ENCODE measurements at regions not wholly inside any gene's neighbourhood (a gene's known extent, or its start where the extent isn't known, plus 50 kb on each side); places are given as distances from the start of the nearest gene placed in this dataset.

DNA sequence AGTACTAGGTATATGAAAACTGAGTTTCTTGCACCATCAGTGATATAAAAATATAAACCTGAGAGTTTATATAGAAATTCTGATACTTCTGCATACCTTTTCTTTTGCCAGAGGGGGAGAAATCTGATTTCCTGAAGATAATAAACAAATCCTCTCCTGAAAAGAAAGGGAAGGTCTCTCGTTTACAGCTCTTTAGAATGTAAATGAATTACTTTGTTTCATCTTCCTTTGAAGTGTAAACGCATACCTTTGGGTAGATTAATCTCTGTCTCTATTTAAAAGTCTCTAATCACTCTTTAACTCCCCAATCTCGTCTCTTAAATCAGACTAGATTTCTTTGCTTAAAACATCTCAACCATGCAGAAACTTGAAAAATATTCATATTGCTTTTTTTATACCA lies 1092.9 kb downstream of the SLITRK5 start:
- WGBS (ENCODE audit: missing lambda C conversion rate), result 26% methylated on average over 3 of the region's 3 CpGs
- FAIRE-seq (no peak), ATAC-seq (no peak)

DNA sequence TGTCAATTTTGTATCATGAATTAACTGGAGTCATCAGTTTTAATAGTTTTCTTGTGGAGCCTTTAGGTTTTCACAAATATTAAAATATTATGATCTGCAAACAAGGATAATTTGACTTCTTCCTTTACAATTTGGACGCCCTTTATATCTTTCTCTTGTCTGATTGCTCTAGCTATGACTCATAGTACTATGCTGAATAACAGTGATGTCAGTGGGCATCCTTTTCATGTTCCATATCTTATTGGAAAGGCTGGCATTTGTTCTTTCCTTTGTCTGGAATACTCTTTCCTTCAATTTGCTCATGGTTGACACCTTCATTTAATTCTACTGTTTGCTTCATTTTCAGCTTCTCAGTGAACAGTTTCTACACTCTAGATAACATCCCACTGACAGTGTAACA lies 1129.3 kb downstream of the SLITRK5 start:
- WGBS (ENCODE audit: missing lambda C conversion rate), result 17% methylated on average over 1 of the region's 1 CpG
- TF ChIP-seq FOSL2 (IDR thresholded peaks at IDR 0.05) (no peak), FOSL2 (CRISPR knock-in tag; IDR thresholded peaks at IDR 0.05) (no peak), ZSCAN20 (CRISPR knock-in tag; IDR thresholded peaks at IDR 0.05) (no peak), CBX8 (IDR thresholded peaks at IDR 0.05) (no peak), HOXA7 (CRISPR knock-in tag; IDR thresholded peaks at IDR 0.05) (no peak), NFE2L2 (conservative IDR thresholded peaks at IDR 0.05; ENCODE audit: low read length) (no peak), HOXB13 (CRISPR knock-in tag; IDR thresholded peaks at IDR 0.05; ENCODE audit: low read depth) (no peak), GATA3 (IDR thresholded peaks at IDR 0.05; ENCODE audit: borderline replicate concordance) (no peak)
- TF ChIP-seq, protein P1, sequence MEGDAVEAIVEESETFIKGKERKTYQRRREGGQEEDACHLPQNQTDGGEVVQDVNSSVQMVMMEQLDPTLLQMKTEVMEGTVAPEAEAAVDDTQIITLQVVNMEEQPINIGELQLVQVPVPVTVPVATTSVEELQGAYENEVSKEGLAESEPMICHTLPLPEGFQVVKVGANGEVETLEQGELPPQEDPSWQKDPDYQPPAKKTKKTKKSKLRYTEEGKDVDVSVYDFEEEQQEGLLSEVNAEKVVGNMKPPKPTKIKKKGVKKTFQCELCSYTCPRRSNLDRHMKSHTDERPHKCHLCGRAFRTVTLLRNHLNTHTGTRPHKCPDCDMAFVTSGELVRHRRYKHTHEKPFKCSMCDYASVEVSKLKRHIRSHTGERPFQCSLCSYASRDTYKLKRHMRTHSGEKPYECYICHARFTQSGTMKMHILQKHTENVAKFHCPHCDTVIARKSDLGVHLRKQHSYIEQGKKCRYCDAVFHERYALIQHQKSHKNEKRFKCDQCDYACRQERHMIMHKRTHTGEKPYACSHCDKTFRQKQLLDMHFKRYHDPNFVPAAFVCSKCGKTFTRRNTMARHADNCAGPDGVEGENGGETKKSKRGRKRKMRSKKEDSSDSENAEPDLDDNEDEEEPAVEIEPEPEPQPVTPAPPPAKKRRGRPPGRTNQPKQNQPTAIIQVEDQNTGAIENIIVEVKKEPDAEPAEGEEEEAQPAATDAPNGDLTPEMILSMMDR (IDR thresholded peaks at IDR 0.05), result no peak
- no peaks in the 10 kb centered on the region for H3K4me1 ChIP-seq
- no peak for DNase-seq (ENCODE audit: low read depth in 1 of 2, low spot score in 1 of 2)
- FAIRE-seq, result no peak
- no peak overlapping the region for H3K27ac ChIP-seq
- CTCF ChIA-PET, result no interaction called here
- ATAC-seq, result no peak
- no peak overlapping the region for H3K4me2 ChIP-seq
- H3K9me3 ChIP-seq, result no peaks in the 10 kb centered on the region
- H3K4me3 ChIP-seq, result no peak overlapping the region
- POLR2A ChIA-PET, result no interaction called here

More for the DNA sequence above, 1092.9 kb downstream of the SLITRK5 start:
- H3K27ac ChIP-seq, result no peak overlapping the region
- POLR2A ChIA-PET, result no interaction called here
- no peak overlapping the region for H3K4me3 ChIP-seq
- TF ChIP-seq TFCP2L1 (CRISPR knock-in tag; IDR thresholded peaks at IDR 0.05) (no peak), RAD21 (conservative IDR thresholded peaks at IDR 0.05 in 1 of 2, IDR thresholded peaks at IDR 0.05 in 1 of 2) (no peak), KDM1A (IDR thresholded peaks at IDR 0.05; ENCODE audit: low read depth) (no peak), POLR2A (IDR thresholded peaks at IDR 0.05; ENCODE audit: low read length) (no peak), HEYL (CRISPR knock-in tag; IDR thresholded peaks at IDR 0.05) (no peak), RNF2 (IDR thresholded peaks at IDR 0.05; ENCODE audit: borderline replicate concordance, low read depth) (no peak), ZSCAN20 (CRISPR knock-in tag; IDR thresholded peaks at IDR 0.05) (no peak), CHD4 (IDR thresholded peaks at IDR 0.05; ENCODE audit: borderline replicate concordance) (no peak), CEBPB (IDR thresholded peaks at IDR 0.05) (no peak), FOSB (CRISPR knock-in tag; IDR thresholded peaks at IDR 0.05) (no peak), BHLHE40 (IDR thresholded peaks at IDR 0.05; ENCODE audit: low read depth, low read length) (no peak), NFE2L2 (conservative IDR thresholded peaks at IDR 0.05; ENCODE audit: low read length) (no peak), JUN (IDR thresholded peaks at IDR 0.05) (no peak), TP53 (CRISPR knock-in tag; IDR thresholded peaks at IDR 0.05) (no peak), MYC (IDR thresholded peaks at IDR 0.05; ENCODE audit: borderline replicate concordance, low read length) (no peak), MAZ (IDR thresholded peaks at IDR 0.05; ENCODE audit: borderline replicate concordance, low read depth, low read length) (no peak)
- TF ChIP-seq, protein P1 (IDR thresholded peaks at IDR 0.05), result no peak
- TF ChIP-seq, protein P2, sequence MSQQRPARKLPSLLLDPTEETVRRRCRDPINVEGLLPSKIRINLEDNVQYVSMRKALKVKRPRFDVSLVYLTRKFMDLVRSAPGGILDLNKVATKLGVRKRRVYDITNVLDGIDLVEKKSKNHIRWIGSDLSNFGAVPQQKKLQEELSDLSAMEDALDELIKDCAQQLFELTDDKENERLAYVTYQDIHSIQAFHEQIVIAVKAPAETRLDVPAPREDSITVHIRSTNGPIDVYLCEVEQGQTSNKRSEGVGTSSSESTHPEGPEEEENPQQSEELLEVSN (IDR thresholded peaks at IDR 0.05; ENCODE audit: borderline replicate concordance, low read depth), result no peak
- TF ChIP-seq, protein P3, sequence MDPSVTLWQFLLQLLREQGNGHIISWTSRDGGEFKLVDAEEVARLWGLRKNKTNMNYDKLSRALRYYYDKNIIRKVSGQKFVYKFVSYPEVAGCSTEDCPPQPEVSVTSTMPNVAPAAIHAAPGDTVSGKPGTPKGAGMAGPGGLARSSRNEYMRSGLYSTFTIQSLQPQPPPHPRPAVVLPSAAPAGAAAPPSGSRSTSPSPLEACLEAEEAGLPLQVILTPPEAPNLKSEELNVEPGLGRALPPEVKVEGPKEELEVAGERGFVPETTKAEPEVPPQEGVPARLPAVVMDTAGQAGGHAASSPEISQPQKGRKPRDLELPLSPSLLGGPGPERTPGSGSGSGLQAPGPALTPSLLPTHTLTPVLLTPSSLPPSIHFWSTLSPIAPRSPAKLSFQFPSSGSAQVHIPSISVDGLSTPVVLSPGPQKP (IDR thresholded peaks at IDR 0.05; ENCODE audit: low read depth, low read length), result no peak
- DNase-seq (ENCODE audit: low read depth in 1 of 2, low spot score in 1 of 2), result no peak
- no peaks in the 10 kb centered on the region for H3K9me3 ChIP-seq
- H3K4me1 ChIP-seq, result no peaks in the 10 kb centered on the region
- CTCF ChIA-PET, result no interaction called here
- no peak overlapping the region for H3K4me2 ChIP-seq
